ENCODE measurements at regions not wholly inside any gene's neighbourhood (a gene's known extent, or its start where the extent isn't known, plus 50 kb on each side); places are given as distances from the start of the nearest gene placed in this dataset.

- DNase-seq (ENCODE audit: low read depth), result no peak
- TF ChIP-seq CTCF (IDR thresholded peaks at IDR 0.05; ENCODE audit: insufficient read depth, low read length, poor library complexity, severe bottlenecking), result no peak
- Histone ChIP-seq H3K4me3 (ENCODE audit: low read depth, low read length) (no peak overlapping the region), H3K27me3 (ENCODE audit: control insufficient read depth, insufficient read depth, low read length) (no peaks in the 10 kb centered on the region), H3K36me3 (ENCODE audit: control insufficient read depth, insufficient read depth, low read length) (no peaks in the 10 kb centered on the region)
Measured at GRCh38 chr11:35073691-35074419, 65.1 kb upstream of the CD44 start.

GRCh38 chr11:35076201-35077100, 62.5 kb upstream of the CD44 start:
- DNase-seq (ENCODE audit: low read depth), result no peak
- Histone ChIP-seq H3K4me3 (ENCODE audit: low read depth, low read length) (no peak overlapping the region), H3K27me3 (ENCODE audit: control insufficient read depth, insufficient read depth, low read length) (no peaks in the 10 kb centered on the region), H3K36me3 (ENCODE audit: control insufficient read depth, insufficient read depth, low read length) (no peaks in the 10 kb centered on the region)
- no peak for TF ChIP-seq CTCF (IDR thresholded peaks at IDR 0.05; ENCODE audit: insufficient read depth, low read length, poor library complexity, severe bottlenecking)

- no peak for TF ChIP-seq CTCF (IDR thresholded peaks at IDR 0.05; ENCODE audit: insufficient read depth, low read length, poor library complexity, severe bottlenecking)
- no peaks in the 10 kb centered on the region for H3K27me3 ChIP-seq (ENCODE audit: control insufficient read depth, insufficient read depth, low read length)
- H3K4me3 ChIP-seq (ENCODE audit: low read depth, low read length), result no peak overlapping the region
- no peaks in the 10 kb centered on the region for H3K36me3 ChIP-seq (ENCODE audit: control insufficient read depth, insufficient read depth, low read length)
- peak; percentile 89 for DNase-seq (ENCODE audit: low read depth)
Measured at GRCh38 chr11:35077709-35078469, 61.1 kb upstream of the CD44 start.

GRCh38 chr11:35078470-35078735, 60.6 kb upstream of the CD44 start:
- no peaks in the 10 kb centered on the region for H3K27me3 ChIP-seq (ENCODE audit: control insufficient read depth, insufficient read depth, low read length)
- TF ChIP-seq CTCF (IDR thresholded peaks at IDR 0.05; ENCODE audit: insufficient read depth, low read length, poor library complexity, severe bottlenecking), result no peak
- H3K4me3 ChIP-seq (ENCODE audit: low read depth, low read length), result no peak overlapping the region
- H3K36me3 ChIP-seq (ENCODE audit: control insufficient read depth, insufficient read depth, low read length), result no peaks in the 10 kb centered on the region
- no peak for DNase-seq (ENCODE audit: low read depth)

GRCh38 chr11:35079611-35080010, 59.4 kb upstream of the CD44 start:
- no peaks in the 10 kb centered on the region for H3K27me3 ChIP-seq (ENCODE audit: control insufficient read depth, insufficient read depth, low read length)
- TF ChIP-seq CTCF (IDR thresholded peaks at IDR 0.05; ENCODE audit: insufficient read depth, low read length, poor library complexity, severe bottlenecking), result no peak
- DNase-seq (ENCODE audit: low read depth), result no peak
- no peaks in the 10 kb centered on the region for H3K36me3 ChIP-seq (ENCODE audit: control insufficient read depth, insufficient read depth, low read length)
- no peak overlapping the region for H3K4me3 ChIP-seq (ENCODE audit: low read depth, low read length)

Data from kidney epithelial cell (primary cell).